ENCODE measurements at regions not wholly inside any gene's neighbourhood (a gene's known extent, or its start where the extent isn't known, plus 50 kb on each side); places are given as distances from the start of the nearest gene placed in this dataset.

DNA sequence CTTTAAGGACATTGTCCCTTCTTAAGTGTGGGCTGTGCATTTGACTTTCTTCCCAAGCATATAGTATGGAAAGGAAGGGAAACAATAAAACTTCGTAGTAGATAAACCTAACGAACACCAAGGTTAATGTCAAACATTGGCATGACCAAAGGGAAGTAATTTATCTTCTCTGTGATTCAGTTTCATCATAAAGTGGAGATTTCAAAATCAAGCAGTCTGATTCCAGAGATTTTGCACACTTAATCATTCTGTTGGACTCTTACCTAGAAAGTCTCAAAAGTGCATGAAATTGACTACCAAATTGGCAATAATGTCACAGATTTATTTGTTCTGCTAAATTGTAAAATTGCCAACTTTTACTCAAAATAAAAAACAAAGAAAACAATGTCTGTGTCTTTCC lies 559.7 kb downstream of the JRKL start:
- TF ChIP-seq, protein P1, sequence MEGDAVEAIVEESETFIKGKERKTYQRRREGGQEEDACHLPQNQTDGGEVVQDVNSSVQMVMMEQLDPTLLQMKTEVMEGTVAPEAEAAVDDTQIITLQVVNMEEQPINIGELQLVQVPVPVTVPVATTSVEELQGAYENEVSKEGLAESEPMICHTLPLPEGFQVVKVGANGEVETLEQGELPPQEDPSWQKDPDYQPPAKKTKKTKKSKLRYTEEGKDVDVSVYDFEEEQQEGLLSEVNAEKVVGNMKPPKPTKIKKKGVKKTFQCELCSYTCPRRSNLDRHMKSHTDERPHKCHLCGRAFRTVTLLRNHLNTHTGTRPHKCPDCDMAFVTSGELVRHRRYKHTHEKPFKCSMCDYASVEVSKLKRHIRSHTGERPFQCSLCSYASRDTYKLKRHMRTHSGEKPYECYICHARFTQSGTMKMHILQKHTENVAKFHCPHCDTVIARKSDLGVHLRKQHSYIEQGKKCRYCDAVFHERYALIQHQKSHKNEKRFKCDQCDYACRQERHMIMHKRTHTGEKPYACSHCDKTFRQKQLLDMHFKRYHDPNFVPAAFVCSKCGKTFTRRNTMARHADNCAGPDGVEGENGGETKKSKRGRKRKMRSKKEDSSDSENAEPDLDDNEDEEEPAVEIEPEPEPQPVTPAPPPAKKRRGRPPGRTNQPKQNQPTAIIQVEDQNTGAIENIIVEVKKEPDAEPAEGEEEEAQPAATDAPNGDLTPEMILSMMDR (conservative IDR thresholded peaks at IDR 0.05): no peak
- H3K27ac ChIP-seq: no peak overlapping the region

DNA sequence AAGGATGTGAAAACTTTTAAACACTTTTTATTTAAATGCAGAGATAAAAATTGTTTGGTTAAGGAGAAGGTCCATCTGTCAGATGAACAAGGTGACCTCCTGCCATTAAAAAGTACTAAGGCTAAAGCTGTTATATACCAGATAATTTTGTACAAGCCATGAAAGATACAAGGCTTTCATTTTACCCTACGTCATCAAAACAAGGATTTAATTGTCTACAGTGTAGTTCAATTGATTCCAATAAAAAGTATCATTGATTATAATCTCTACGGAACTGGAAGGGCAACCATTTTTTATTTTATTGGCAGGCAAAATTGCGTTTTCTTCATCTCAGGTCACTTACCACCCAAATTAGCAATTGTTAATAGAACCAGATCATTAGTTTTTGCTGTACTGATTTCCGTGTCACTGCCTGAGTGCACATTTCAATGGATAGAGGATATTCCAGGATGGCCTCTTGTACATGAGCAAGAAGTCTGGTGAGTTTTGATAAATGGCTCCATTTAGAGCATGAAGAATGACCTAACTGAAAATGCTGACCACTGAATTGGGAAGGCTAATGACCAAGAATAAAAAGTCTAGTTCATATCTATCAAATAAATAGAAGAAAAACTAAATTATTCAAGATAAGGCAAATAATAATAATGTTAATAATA lies 564.9 kb downstream of the JRKL start:
- no peak overlapping the region for H3K27ac ChIP-seq
- TF ChIP-seq, protein P1 (conservative IDR thresholded peaks at IDR 0.05): no peak

DNA sequence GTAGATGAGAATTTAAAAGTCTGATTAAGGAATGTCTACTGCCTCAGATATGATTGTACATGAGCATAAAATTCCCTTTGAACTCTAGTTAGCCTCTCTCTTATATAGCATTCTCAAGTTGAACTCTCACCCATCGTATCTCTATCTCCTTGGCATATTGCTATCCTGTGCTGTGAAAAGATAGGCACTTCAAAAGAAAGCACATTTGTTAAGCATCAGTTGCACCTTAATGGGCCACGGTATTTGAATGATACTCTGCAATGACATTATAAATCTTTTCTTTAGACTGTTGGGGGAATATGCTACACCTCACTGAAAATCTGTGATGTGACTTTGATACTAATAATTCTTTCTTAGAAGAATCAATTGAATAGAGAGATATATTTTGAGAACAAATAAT lies 570.7 kb downstream of the JRKL start:
- TF ChIP-seq, protein P1 (conservative IDR thresholded peaks at IDR 0.05): no peak

DNA sequence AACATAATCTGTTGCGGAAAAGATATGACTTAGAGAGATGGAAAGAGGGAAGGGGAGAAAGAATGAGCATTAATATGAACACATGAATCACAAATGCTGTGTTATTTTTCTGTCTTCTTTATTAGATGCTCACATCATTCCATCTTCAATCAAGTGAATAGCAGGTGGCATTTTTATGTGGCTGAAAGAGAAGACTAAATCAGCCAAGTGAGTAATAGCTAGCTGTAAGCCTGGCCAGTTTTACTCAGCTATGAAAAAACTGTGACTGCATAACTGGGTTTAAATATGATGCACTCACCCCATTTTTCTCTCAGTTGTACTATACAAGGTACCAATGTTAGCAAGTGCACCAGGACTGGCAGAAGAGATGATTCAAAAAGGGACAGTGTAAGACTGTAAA lies 571.1 kb downstream of the JRKL start:
- no peak overlapping the region for H3K27ac ChIP-seq
- TF ChIP-seq, protein P1 (conservative IDR thresholded peaks at IDR 0.05): no peak

More for the DNA sequence above, 570.7 kb downstream of the JRKL start:
- H3K27ac ChIP-seq: no peak overlapping the region

DNA sequence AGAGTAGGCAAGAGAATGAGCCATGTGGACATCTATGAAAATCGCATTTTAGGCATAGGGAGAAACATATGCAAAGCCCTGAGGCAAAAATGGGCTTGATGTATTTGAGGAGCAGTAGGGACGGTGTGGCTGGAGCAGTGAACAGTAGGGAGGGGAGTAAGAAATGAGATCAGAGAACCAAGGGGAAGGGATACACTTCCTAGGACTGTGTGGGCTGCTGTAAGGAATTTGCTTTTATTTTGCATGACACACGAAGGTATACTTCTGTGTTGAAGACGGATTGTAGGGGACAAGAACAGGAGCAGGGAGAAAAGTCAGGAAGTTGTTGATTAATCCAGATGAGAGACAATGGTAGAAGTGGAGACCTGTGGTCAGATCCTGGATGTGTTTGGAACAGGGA lies 572.1 kb downstream of the JRKL start:
- TF ChIP-seq, protein P1 (conservative IDR thresholded peaks at IDR 0.05): no peak
- H3K27ac ChIP-seq: no peak overlapping the region

DNA sequence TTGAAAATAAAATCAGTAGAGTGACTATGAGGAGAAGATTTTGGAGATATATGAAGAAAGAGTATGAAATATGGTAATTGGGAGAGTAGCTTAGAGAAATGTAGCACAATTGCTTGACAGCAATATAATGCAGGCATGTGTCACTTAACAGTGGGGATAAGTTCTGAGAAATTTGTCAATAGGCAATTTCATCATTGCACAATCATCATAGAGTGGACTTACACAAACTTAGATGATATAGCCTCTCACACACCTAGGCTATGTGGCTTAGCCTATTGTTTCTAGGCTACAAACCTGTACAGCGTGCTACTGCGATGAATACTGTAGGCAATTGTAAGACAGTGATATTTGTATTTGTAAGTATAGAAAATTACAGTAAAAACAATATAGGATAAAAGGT lies 573.6 kb downstream of the JRKL start:
- no peak overlapping the region for H3K27ac ChIP-seq
- TF ChIP-seq, protein P1 (conservative IDR thresholded peaks at IDR 0.05): no peak

DNA sequence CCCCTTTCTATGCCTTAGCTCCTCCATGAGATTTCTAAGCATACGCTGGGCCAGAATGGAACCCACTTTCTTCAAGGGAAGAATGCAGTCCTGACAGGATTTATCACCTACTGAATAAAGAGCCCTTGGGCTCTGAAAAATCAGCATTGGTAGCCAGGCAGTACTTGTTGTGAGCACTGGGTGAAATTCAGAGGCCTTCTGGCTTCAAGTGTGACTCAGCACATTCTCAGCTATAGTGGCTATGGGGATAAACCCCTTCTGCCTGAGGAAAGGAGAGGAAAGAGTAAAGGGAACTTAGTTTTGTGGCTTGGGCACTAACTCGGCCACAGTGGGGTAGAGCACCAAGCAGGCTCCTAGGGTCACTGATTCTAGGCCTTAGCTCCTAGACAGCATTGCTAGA lies 574.8 kb downstream of the JRKL start:
- TF ChIP-seq, protein P1 (conservative IDR thresholded peaks at IDR 0.05): no peak
- H3K27ac ChIP-seq: no peak overlapping the region
